ENCODE measurements at regions not wholly inside any gene's neighbourhood (a gene's known extent, or its start where the extent isn't known, plus 50 kb on each side); places are given as distances from the start of the nearest gene placed in this dataset.

GRCh38 chr4:12881945-12882584, 602.1 kb downstream of the RAB28 start:
- H3K27ac ChIP-seq: no peak overlapping the region
- 89 to 93% (median 91%) methylated on average over 3 of the region's 3 CpGs for WGBS, 5 donors
- H3K27me3 ChIP-seq (replicated peaks in 1 of 7): no peaks in the 10 kb centered on the region
- no peak for DNase-seq
- H3K36me3 ChIP-seq: no peaks in the 10 kb centered on the region
- peaks cover 0 to 24% (median 7%) of the 10 kb centered on the region in 8 donors for H3K9me3 ChIP-seq
- intact Hi-C loops (cut with DNase I; ENCODE audit: low total_unique reads): no loop called here
- H3K4me3 ChIP-seq: no peak overlapping the region
- no peaks in the 10 kb centered on the region for H3K4me1 ChIP-seq
- TF ChIP-seq POLR2AphosphoS5 (IDR thresholded peaks at IDR 0.05): no peak
- no peak for TF ChIP-seq POLR2A (IDR thresholded peaks at IDR 0.05)
- no peak for TF ChIP-seq CTCF (IDR thresholded peaks at IDR 0.05 in 8 of 11, conservative IDR thresholded peaks at IDR 0.05 in 3 of 11)

- Histone ChIP-seq H3K27ac (no peak overlapping the region), H3K4me3 (no peak overlapping the region), H3K36me3 (no peaks in the 10 kb centered on the region), H3K27me3 (replicated peaks in 1 of 7) (no peaks in the 10 kb centered on the region), H3K9me3 (peaks cover 0 to 20% (median 6%) of the 10 kb centered on the region in 8 donors), H3K4me1 (no peaks in the 10 kb centered on the region)
- no peak for DNase-seq
- TF ChIP-seq POLR2AphosphoS5 (IDR thresholded peaks at IDR 0.05) (no peak), CTCF (IDR thresholded peaks at IDR 0.05 in 8 of 11, conservative IDR thresholded peaks at IDR 0.05 in 3 of 11) (no peak), POLR2A (IDR thresholded peaks at IDR 0.05) (no peak)
- WGBS, 5 donors: 84 to 93% (median 90%) methylated on average over 2 of the region's 2 CpGs
- intact Hi-C loops (cut with DNase I; ENCODE audit: low total_unique reads): no loop called here
These were observed 603.3 kb downstream of the RAB28 start for GRCh38 chr4:12880844-12881243.

GRCh38 chr4:12879496-12879895, 604.6 kb downstream of the RAB28 start:
- intact Hi-C loops (cut with DNase I; ENCODE audit: low total_unique reads): no loop called here
- TF ChIP-seq POLR2AphosphoS5 (IDR thresholded peaks at IDR 0.05) (no peak), CTCF (IDR thresholded peaks at IDR 0.05 in 8 of 11, conservative IDR thresholded peaks at IDR 0.05 in 3 of 11) (no peak), POLR2A (IDR thresholded peaks at IDR 0.05) (no peak)
- Histone ChIP-seq H3K4me1 (no peaks in the 10 kb centered on the region), H3K4me3 (no peak overlapping the region), H3K36me3 (no peaks in the 10 kb centered on the region), H3K9me3 (peaks cover 0 to 12% (median 4%) of the 10 kb centered on the region in 8 donors), H3K27ac (no peak overlapping the region), H3K27me3 (replicated peaks in 1 of 7) (no peaks in the 10 kb centered on the region)
- no peak for DNase-seq
- 61 to 81% (median 80%) methylated on average over 5 of the region's 5 CpGs for WGBS, 5 donors

GRCh38 chr4:12875640-12876243, 608.4 kb downstream of the RAB28 start:
- Histone ChIP-seq H3K27me3 (replicated peaks in 1 of 7) (no peaks in the 10 kb centered on the region), H3K27ac (no peak overlapping the region), H3K4me1 (no peaks in the 10 kb centered on the region), H3K9me3 (peaks cover 0 to 17% (median 5%) of the 10 kb centered on the region in 8 donors), H3K4me3 (no peak overlapping the region), H3K36me3 (no peaks in the 10 kb centered on the region)
- 71 to 78% (median 72%) methylated on average over 2 of the region's 2 CpGs for WGBS, 5 donors
- intact Hi-C loops (cut with DNase I; ENCODE audit: low total_unique reads): no loop called here
- no peak for DNase-seq
- TF ChIP-seq POLR2AphosphoS5 (IDR thresholded peaks at IDR 0.05): no peak
- TF ChIP-seq CTCF (IDR thresholded peaks at IDR 0.05 in 8 of 11, conservative IDR thresholded peaks at IDR 0.05 in 3 of 11): no peak
- TF ChIP-seq POLR2A (IDR thresholded peaks at IDR 0.05): no peak
